ENCODE measurements at regions not wholly inside any gene's neighbourhood (a gene's known extent, or its start where the extent isn't known, plus 50 kb on each side); places are given as distances from the start of the nearest gene placed in this dataset.

- no peak for TF ChIP-seq CTCF (IDR thresholded peaks at IDR 0.05; ENCODE audit: control insufficient read depth, insufficient read depth, low read depth, low read length, missing control alignments)
- no peak for DNase-seq (ENCODE audit: low read depth)
- H3K4me3 ChIP-seq (ENCODE audit: control insufficient read depth, low read depth, low read length): no peak overlapping the region
Measured at GRCh38 chr3:56962206-56962605, 98.3 kb upstream of the SPATA12 start.

DNA sequence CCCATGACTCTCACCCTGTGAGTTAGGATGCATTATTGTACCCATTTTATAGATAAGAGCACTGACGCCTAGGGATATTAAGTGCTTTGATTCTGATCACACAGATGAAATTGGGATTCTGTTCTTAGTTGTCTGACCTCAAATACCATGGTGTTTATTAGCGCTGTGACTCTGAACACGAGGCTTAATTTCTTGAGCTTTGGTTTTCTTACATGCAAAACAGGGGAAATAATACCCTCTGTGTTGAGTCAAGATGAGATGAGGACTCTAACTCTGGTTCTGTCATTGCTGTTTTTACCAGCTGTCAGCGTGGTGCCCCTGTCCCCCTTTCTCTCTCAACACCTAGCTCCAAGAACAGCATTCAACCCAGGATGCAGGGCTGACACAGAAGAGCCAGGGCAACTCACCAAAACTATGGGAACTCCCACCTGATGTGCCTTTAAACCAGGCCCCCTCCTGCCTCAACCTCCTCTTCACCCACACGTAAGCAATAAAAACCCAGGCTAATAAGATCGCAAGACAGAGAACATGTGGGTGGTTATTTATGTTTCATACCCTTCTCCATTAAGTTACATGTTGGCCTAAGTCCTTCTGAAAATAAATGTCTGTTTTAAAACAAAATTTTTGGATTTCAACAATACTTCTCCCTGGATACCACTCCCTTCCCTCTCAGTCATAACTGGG lies 100.1 kb upstream of the SPATA12 start:
- no peak for TF ChIP-seq CTCF (IDR thresholded peaks at IDR 0.05; ENCODE audit: control insufficient read depth, insufficient read depth, low read depth, low read length, missing control alignments)
- no peak overlapping the region for H3K4me3 ChIP-seq (ENCODE audit: control insufficient read depth, low read depth, low read length)
- no peak for DNase-seq (ENCODE audit: low read depth)

GRCh38 chr3:56958879-56959278 lies 101.6 kb upstream of the SPATA12 start:
- DNase-seq (ENCODE audit: low read depth): no peak
- TF ChIP-seq CTCF (IDR thresholded peaks at IDR 0.05; ENCODE audit: control insufficient read depth, insufficient read depth, low read depth, low read length, missing control alignments): no peak
- H3K4me3 ChIP-seq (ENCODE audit: control insufficient read depth, low read depth, low read length): no peak overlapping the region

GRCh38 chr3:56957522-56957921 lies 102.9 kb upstream of the SPATA12 start:
- no peak for TF ChIP-seq CTCF (IDR thresholded peaks at IDR 0.05; ENCODE audit: control insufficient read depth, insufficient read depth, low read depth, low read length, missing control alignments)
- no peak for DNase-seq (ENCODE audit: low read depth)
- no peak overlapping the region for H3K4me3 ChIP-seq (ENCODE audit: control insufficient read depth, low read depth, low read length)

DNA sequence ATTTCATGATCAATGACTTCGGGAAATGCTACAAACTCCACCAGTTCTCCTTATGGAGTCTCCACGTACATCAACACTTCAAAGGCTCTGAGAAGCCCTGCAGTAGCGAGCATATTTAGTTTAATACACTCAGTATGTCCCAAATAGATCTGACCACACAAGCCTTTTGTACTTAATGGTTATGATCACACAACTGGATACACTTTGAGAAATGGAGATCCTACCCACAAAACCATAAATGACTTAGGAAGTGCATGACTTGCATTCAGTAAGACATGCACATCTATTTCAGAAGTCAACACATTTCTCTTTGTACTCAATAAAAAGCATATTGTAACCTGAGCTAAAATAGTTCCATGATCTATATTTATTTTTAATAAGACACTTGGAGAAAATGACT lies 103.6 kb upstream of the SPATA12 start:
- no peak for DNase-seq (ENCODE audit: low read depth)
- no peak overlapping the region for H3K4me3 ChIP-seq (ENCODE audit: control insufficient read depth, low read depth, low read length)
- TF ChIP-seq CTCF (IDR thresholded peaks at IDR 0.05; ENCODE audit: control insufficient read depth, insufficient read depth, low read depth, low read length, missing control alignments): no peak

GRCh38 chr3:56955492-56956111 lies 104.9 kb upstream of the SPATA12 start:
- no peak overlapping the region for H3K4me3 ChIP-seq (ENCODE audit: control insufficient read depth, low read depth, low read length)
- no peak for DNase-seq (ENCODE audit: low read depth)
- no peak for TF ChIP-seq CTCF (IDR thresholded peaks at IDR 0.05; ENCODE audit: control insufficient read depth, insufficient read depth, low read depth, low read length, missing control alignments)

Data from AG09309 (cell line).